Suprapubic skin (tissue), 4 donors: ENCODE measurements at regions not wholly inside any gene's neighbourhood (a gene's known extent, or its start where the extent isn't known, plus 50 kb on each side); places are given as distances from the start of the nearest gene placed in this dataset.

Experiments
- DNase-seq, 2 donors: peaks; one replicate each; pipeline ENCODE4 v3.0.0-alpha.2; 2019; ENCODE audit warnings: low spot score in 2 of 2
- H3K27ac ChIP-seq: fragments of 200-600 bp; sonication (generic); one replicate; pipeline ENCODE4 v1.5.1; 2019
- H3K27me3 ChIP-seq: fragments of 200-600 bp; sonication (generic); one replicate; pipeline ENCODE4 v1.5.1; 2019
- H3K36me3 ChIP-seq: fragments of 200-600 bp; sonication (generic); one replicate; pipeline ENCODE4 v1.5.1; 2019
- H3K4me1 ChIP-seq: fragments of 200-600 bp; sonication (generic); one replicate; pipeline ENCODE4 v1.5.1; 2019
- H3K4me3 ChIP-seq: fragments of 200-600 bp; sonication (generic); one replicate; pipeline ENCODE4 v1.5.1; 2019; ENCODE audit warnings: mild to moderate bottlenecking
- H3K9me3 ChIP-seq: fragments of 200-600 bp; sonication (generic); one replicate; pipeline ENCODE4 v1.5.1; 2019
- CTCF ChIP-seq, 2 donors: fragments of 200-600 bp in 1 of 2; fragments of 450-650 bp in 1 of 2; sonication (generic) in 1 of 2; IDR thresholded peaks; one replicate each; pipeline ENCODE4 v1.5.1; 2016 to 2019; ENCODE audit warnings: antibody characterized with exemption in 2 of 2, mild to moderate bottlenecking in 1 of 2, moderate library complexity in 1 of 2
- EP300 ChIP-seq: sonication (generic); formaldehyde crosslinking; IDR thresholded peaks from one replicate; pipeline ENCODE4 v1.6.1; 2017; ENCODE audit warnings: antibody characterized with exemption
- POLR2A ChIP-seq, 2 donors: fragments of 450-650 bp; IDR thresholded peaks; one replicate each; pipeline ENCODE4 v1.6.1; 2017; ENCODE audit warnings: antibody characterized with exemption in 2 of 2, mild to moderate bottlenecking in 2 of 2, moderate library complexity in 2 of 2
- POLR2AphosphoS5 ChIP-seq, 3 donors: sonication (generic); formaldehyde crosslinking; IDR thresholded peaks; one replicate each; pipeline ENCODE4 v1.6.1; 2017; ENCODE audit warnings: antibody characterized with exemption in 3 of 3
- WGBS: methylation state at CpG from one replicate; pipeline ENCODE4 v1.1.5; 2018; 5-methylcytosine and 5-hydroxymethylcytosine counted together

DNA sequence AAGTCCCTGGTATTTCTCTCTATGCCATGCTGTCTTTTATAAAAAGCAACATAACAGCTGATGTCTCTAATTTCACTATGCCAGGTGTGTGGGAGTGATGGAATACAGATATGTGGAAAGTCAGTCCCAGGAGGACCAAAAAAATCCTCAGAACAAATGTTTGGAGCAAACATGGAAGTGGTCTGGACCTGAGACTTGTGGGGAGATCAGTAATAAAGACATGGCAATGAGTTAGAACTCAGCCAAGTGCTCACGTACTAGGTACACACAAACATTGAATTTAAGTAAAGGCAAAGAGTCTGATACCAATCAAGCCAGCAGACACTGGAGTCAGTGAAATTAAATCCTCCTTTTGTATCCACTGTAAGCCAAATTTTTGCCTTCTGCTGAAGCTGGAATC is 223.6 kb downstream of the ALG10B start:
- H3K27ac ChIP-seq = no peak overlapping the region
- H3K9me3 ChIP-seq = no peaks in the 10 kb centered on the region
- TF ChIP-seq POLR2AphosphoS5 (IDR thresholded peaks at IDR 0.05) (no peak), POLR2A (IDR thresholded peaks at IDR 0.05) (no peak), CTCF (IDR thresholded peaks at IDR 0.05) (no peak), EP300 (no peak)
- WGBS = 83% methylated on average over 1 of the region's 1 CpG
- no peaks in the 10 kb centered on the region for H3K36me3 ChIP-seq
- H3K4me3 ChIP-seq = no peak overlapping the region
- no peaks in the 10 kb centered on the region for H3K4me1 ChIP-seq
- DNase-seq = no peak
- H3K27me3 ChIP-seq = no peaks in the 10 kb centered on the region

- TF ChIP-seq POLR2A (IDR thresholded peaks at IDR 0.05) (no peak), CTCF (IDR thresholded peaks at IDR 0.05) (no peak), POLR2AphosphoS5 (IDR thresholded peaks at IDR 0.05) (no peak), EP300 (no peak)
- H3K27ac ChIP-seq = no peak overlapping the region
These were observed 225.3 kb downstream of the ALG10B start for GRCh38 chr12:38541849-38542248.

DNA sequence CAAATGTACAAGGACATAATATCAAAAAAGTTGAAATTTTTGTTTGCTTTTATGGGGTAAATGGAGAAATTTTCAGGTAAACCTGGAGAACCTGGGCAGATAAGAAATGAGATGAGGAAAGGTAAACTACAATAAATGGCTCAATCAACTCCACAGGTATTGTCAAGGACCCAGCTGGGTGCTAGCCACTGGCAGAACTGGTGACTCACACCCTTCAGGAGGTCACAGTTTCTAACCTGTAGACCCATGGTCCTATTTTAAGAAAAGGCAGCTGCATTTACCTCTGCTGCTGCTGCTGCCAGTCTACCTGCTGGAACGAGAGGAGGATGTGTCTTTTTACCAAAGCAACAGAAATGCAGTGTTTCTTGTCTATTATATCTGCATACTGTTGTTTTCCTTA is 226.6 kb downstream of the ALG10B start:
- Histone ChIP-seq H3K27me3 (no peaks in the 10 kb centered on the region), H3K36me3 (no peaks in the 10 kb centered on the region), H3K4me1 (no peaks in the 10 kb centered on the region), H3K4me3 (no peak overlapping the region), H3K27ac (no peak overlapping the region), H3K9me3 (no peaks in the 10 kb centered on the region)
- no peak for TF ChIP-seq EP300
- no peak for TF ChIP-seq POLR2AphosphoS5 (IDR thresholded peaks at IDR 0.05)
- TF ChIP-seq CTCF (IDR thresholded peaks at IDR 0.05) = no peak
- TF ChIP-seq POLR2A (IDR thresholded peaks at IDR 0.05) = no peak
- DNase-seq = no peak
- 71% methylated on average over 1 of the region's 1 CpG for WGBS

More at GRCh38 chr12:38541849-38542248, 225.3 kb downstream of the ALG10B start:
- no peaks in the 10 kb centered on the region for H3K27me3 ChIP-seq
- H3K9me3 ChIP-seq = no peaks in the 10 kb centered on the region
- H3K36me3 ChIP-seq = no peaks in the 10 kb centered on the region
- DNase-seq = no peak
- no peaks in the 10 kb centered on the region for H3K4me1 ChIP-seq
- no peak overlapping the region for H3K4me3 ChIP-seq

DNA sequence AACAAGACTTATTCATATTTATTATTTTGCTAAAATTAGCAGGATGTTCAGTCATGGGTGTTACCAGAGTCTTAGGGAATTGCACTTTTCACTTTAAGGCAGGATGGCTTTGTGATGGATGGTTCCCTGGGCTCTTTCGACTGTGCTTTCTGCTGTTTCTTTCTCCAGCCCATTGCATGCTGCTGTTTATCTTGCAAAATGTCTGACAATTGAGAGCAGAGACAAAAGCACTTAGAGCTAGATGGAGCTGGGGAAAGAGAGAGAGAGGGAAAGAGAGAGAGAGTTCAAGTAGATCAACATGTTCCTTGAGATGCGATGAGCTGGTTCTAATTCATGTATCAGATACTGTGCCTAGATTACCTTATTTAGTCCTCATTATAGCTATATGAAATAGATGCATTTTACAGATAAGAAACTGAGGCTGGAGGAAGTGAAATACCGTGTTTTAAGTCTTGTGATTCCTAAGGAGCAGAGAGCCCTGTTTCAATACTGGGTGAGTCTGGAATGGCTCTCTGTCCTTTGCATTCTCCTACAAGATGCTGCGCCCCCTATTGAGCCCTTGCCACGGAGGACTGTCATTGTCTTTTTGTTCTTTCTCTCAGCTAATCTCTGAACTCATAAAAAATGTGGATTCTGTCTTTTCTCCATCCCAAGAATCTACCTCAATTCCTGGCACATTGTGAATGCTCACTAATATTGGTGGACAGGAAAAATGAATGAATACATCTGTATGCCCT is 227.9 kb downstream of the ALG10B start:
- Histone ChIP-seq H3K9me3 (no peaks in the 10 kb centered on the region), H3K27ac (no peak overlapping the region), H3K36me3 (no peaks in the 10 kb centered on the region), H3K4me3 (no peak overlapping the region), H3K4me1 (no peaks in the 10 kb centered on the region), H3K27me3 (no peaks in the 10 kb centered on the region)
- no peak for DNase-seq
- TF ChIP-seq POLR2A (IDR thresholded peaks at IDR 0.05) (no peak), POLR2AphosphoS5 (IDR thresholded peaks at IDR 0.05) (no peak), EP300 (no peak), CTCF (IDR thresholded peaks at IDR 0.05) (no peak)
- WGBS = 56% methylated on average over 5 of the region's 5 CpGs

DNA sequence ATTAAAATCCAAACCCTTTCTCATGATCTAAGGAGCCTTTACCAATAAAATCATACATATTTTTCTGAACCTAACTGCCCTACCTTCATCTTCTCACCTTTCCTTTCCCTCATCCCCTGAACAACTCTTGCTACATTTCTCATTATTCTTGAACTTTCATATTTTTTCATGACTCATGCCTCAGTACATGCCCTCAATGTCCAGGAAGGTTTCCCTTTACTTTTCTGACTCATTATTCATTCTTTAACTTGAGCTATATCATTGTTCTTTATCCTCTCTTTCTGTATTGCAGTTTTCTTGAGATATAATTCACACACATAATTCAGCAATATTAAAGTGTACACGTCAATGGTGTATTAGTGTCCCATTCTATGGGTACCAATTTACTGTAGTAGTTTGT is 231.0 kb downstream of the ALG10B start:
- H3K9me3 ChIP-seq = peaks cover 5% of the 10 kb centered on the region
- DNase-seq = no peak
- TF ChIP-seq POLR2A (IDR thresholded peaks at IDR 0.05) = no peak
- TF ChIP-seq CTCF (IDR thresholded peaks at IDR 0.05) = no peak
- no peak for TF ChIP-seq POLR2AphosphoS5 (IDR thresholded peaks at IDR 0.05)
- no peak for TF ChIP-seq EP300

More for the DNA sequence above, 231.0 kb downstream of the ALG10B start:
- Histone ChIP-seq H3K27me3 (no peaks in the 10 kb centered on the region), H3K4me3 (no peak overlapping the region), H3K4me1 (no peaks in the 10 kb centered on the region), H3K36me3 (no peaks in the 10 kb centered on the region), H3K27ac (no peak overlapping the region)
- WGBS = 85% methylated on average over 1 of the region's 1 CpG
